Muscle layer of duodenum (tissue), 2 donors: ENCODE measurements at regions not wholly inside any gene's neighbourhood (a gene's known extent, or its start where the extent isn't known, plus 50 kb on each side); places are given as distances from the start of the nearest gene placed in this dataset.

Experiments
- H3K27ac ChIP-seq: one replicate; pipeline ENCODE4 v1.7.0; 2013; ENCODE audit warnings: mild to moderate bottlenecking, low read length
- H3K27me3 ChIP-seq: one replicate; pipeline ENCODE4 v1.7.0; 2013; ENCODE audit warnings: low read depth, mild to moderate bottlenecking, control low read depth, low read length
- H3K36me3 ChIP-seq, 2 donors: one replicate each; pipeline ENCODE4 v1.7.0; 2013; ENCODE audit warnings: low read length in 2 of 2, control low read depth in 1 of 2, mild to moderate bottlenecking in 1 of 2; ENCODE audit not compliant: insufficient read depth in 2 of 2, control insufficient read depth in 1 of 2
- H3K4me1 ChIP-seq, 2 donors: one replicate each; pipeline ENCODE4 v1.7.0; 2013; ENCODE audit warnings: low read length in 2 of 2, mild to moderate bottlenecking in 2 of 2, control low read depth in 1 of 2, moderate library complexity in 1 of 2; ENCODE audit not compliant: insufficient read depth in 2 of 2, control insufficient read depth in 1 of 2
- H3K4me3 ChIP-seq, 2 donors: one replicate each; pipeline ENCODE4 v1.7.0; 2013; ENCODE audit warnings: low read length in 2 of 2, low read depth in 1 of 2, mild to moderate bottlenecking in 1 of 2
- H3K9me3 ChIP-seq, 2 donors: one replicate each; pipeline ENCODE4 v1.7.0; 2013; ENCODE audit warnings: low read length in 2 of 2, control low read depth in 1 of 2, mild to moderate bottlenecking in 1 of 2; ENCODE audit not compliant: control insufficient read depth in 1 of 2
- donor health status: healthy.

DNA sequence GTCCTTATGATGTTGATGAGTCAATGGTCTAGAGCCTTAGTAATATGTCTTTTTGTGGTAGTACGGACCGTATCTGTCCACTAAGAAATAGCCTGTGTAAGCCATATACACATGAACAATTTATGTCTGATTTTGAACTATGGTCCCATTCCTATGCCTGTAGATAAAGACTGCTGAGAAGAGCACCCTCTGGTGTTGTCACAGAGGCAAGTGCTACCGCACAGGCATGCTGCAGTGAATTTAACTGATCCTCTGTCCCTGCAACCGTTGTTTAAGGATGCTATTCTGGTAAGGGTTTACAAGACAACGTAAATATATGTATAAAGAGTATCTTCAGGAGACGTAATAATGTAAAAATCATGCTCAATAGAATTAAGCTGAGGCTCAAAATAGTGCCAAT lies 170.7 kb downstream of the UBE3A start:
- Histone ChIP-seq H3K4me3 (no peak overlapping the region), H3K4me1 (no peaks in the 10 kb centered on the region), H3K27me3 (no peaks in the 10 kb centered on the region), H3K9me3 (no peaks in the 10 kb centered on the region), H3K36me3 (no peaks in the 10 kb centered on the region), H3K27ac (no peak overlapping the region)
